ENCODE measurements at regions not wholly inside any gene's neighbourhood (a gene's known extent, or its start where the extent isn't known, plus 50 kb on each side); places are given as distances from the start of the nearest gene placed in this dataset.

- TF ChIP-seq Cebpa-rat (IDR thresholded peaks at IDR 0.05) = no peak
- no peaks in the 10 kb centered on the region; a peak in 1 of 22 replicates for H3K36me3 ChIP-seq
These were observed 245.2 kb upstream of the MOCS1 start for GRCh38 chr6:40179496-40179895.

DNA sequence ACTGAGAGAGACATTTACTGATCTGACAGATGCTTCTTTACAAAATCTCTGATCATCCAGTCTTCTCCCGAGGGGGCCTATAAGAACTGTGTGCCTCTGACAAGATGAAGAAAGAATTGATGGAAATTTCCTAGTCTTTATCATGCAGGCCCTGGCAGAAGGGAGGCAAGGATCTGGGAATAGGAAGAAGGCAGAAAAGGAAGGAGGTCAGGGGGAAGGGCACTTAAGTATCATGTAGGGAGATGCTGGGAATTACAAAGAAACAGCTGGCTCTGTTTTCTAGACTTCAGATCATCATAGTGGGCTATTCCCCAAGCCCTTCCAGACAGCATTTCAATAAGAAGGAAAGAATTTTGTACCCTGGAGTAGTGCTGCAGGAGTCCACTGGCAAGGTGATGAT is 243.3 kb upstream of the MOCS1 start:
- peaks cover under 1 to 45% (median 8%) of the 10 kb centered on the region in 11 experiments; a peak in 21 of 22 replicates for H3K9me3 ChIP-seq (replicated peaks in 1 of 11)
- H3K36me3 ChIP-seq = no peaks in the 10 kb centered on the region
- no peak for TF ChIP-seq Cebpa-rat (IDR thresholded peaks at IDR 0.05)
- no peaks in the 10 kb centered on the region; a peak in 1 of 22 replicates for H3K27me3 ChIP-seq
- H3K9ac ChIP-seq = no peak overlapping the region
- no peaks in the 10 kb centered on the region for H3K4me1 ChIP-seq
- no peak overlapping the region for H3K4me3 ChIP-seq
- no peaks in the 10 kb centered on the region for H4K20me1 ChIP-seq
- H3K4me2 ChIP-seq = no peak overlapping the region
- no peak overlapping the region for H3K27ac ChIP-seq

More at GRCh38 chr6:40179496-40179895, 245.2 kb upstream of the MOCS1 start:
- H3K4me3 ChIP-seq = no peak overlapping the region
- H3K9me3 ChIP-seq (replicated peaks in 1 of 11) = peaks cover 19 to 64% (median 27%) of the 10 kb centered on the region in 11 experiments
- H3K27me3 ChIP-seq = no peaks in the 10 kb centered on the region; a peak in 1 of 22 replicates
- H3K4me1 ChIP-seq = no peaks in the 10 kb centered on the region
- H3K9ac ChIP-seq = no peak overlapping the region
- H4K20me1 ChIP-seq = no peaks in the 10 kb centered on the region
- no peak overlapping the region for H3K27ac ChIP-seq
- H3K4me2 ChIP-seq = no peak overlapping the region

GRCh38 chr6:40176152-40176551 is 241.9 kb upstream of the MOCS1 start:
- H3K9ac ChIP-seq = no peak overlapping the region
- TF ChIP-seq Cebpa-rat (IDR thresholded peaks at IDR 0.05) = no peak
- H3K4me2 ChIP-seq = no peak overlapping the region
- H3K27ac ChIP-seq = no peak overlapping the region
- no peaks in the 10 kb centered on the region for H3K4me1 ChIP-seq
- peaks cover 0 to 30% (median 4%) of the 10 kb centered on the region in 11 experiments; a peak in 9 of 22 replicates for H3K9me3 ChIP-seq (replicated peaks in 1 of 11)
- H3K4me3 ChIP-seq = no peak overlapping the region
- H3K36me3 ChIP-seq = no peaks in the 10 kb centered on the region
- no peaks in the 10 kb centered on the region for H3K27me3 ChIP-seq
- H4K20me1 ChIP-seq = no peaks in the 10 kb centered on the region

DNA sequence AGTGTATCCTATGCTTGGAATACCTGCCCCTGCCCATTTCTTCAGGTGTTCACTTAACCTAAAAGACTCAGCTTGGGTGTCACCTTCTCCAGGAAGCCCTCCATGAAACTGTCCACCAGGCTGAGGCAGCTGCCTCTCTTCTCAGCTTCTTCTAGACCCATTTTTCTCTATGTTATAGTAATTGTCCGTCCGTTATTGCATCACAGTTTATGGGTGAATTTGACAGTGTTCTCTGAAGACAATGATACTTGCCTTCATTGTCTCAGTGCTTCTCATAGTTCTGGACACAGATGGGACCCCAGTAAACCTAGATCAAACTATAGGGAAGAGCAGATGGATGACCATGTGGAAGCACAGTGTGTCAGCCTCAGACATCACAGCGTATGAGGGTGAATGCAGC is 238.0 kb upstream of the MOCS1 start:
- Histone ChIP-seq H3K4me3 (no peak overlapping the region), H3K9me3 (replicated peaks in 1 of 11) (peaks cover 0 to 21% (median 4%) of the 10 kb centered on the region in 11 experiments; a peak in 9 of 22 replicates), H3K27ac (no peak overlapping the region), H3K36me3 (no peaks in the 10 kb centered on the region), H3K4me1 (no peaks in the 10 kb centered on the region), H4K20me1 (no peaks in the 10 kb centered on the region), H3K27me3 (no peaks in the 10 kb centered on the region), H3K4me2 (no peak overlapping the region), H3K9ac (no peak overlapping the region)
- TF ChIP-seq Cebpa-rat (IDR thresholded peaks at IDR 0.05) = 0 out of 22 replicates have a peak, but pooled peaks of 1 of the 11 experiments have one; percentile 19

- TF ChIP-seq Cebpa-rat (IDR thresholded peaks at IDR 0.05) = no peak
- no peak overlapping the region for H3K27ac ChIP-seq
These were observed 237.1 kb upstream of the MOCS1 start for GRCh38 chr6:40171343-40171742.

GRCh38 chr6:40170856-40171255 is 236.6 kb upstream of the MOCS1 start:
- H3K27ac ChIP-seq = no peak overlapping the region
- H3K9me3 ChIP-seq (replicated peaks in 1 of 11) = peaks cover 0 to 7% (median 0%) of the 10 kb centered on the region in 11 experiments; a peak in 2 of 22 replicates
- no peak overlapping the region for H3K4me2 ChIP-seq
- no peaks in the 10 kb centered on the region for H4K20me1 ChIP-seq
- no peak overlapping the region for H3K9ac ChIP-seq
- no peaks in the 10 kb centered on the region for H3K4me1 ChIP-seq
- H3K4me3 ChIP-seq = no peak overlapping the region
- no peak for TF ChIP-seq Cebpa-rat (IDR thresholded peaks at IDR 0.05)
- no peaks in the 10 kb centered on the region for H3K36me3 ChIP-seq
- H3K27me3 ChIP-seq = no peaks in the 10 kb centered on the region

More at GRCh38 chr6:40171343-40171742, 237.1 kb upstream of the MOCS1 start:
- peaks cover 0 to 11% (median 0%) of the 10 kb centered on the region in 11 experiments; a peak in 6 of 22 replicates for H3K9me3 ChIP-seq (replicated peaks in 1 of 11)
- H3K36me3 ChIP-seq = no peaks in the 10 kb centered on the region
- H3K4me1 ChIP-seq = no peaks in the 10 kb centered on the region
- H3K9ac ChIP-seq = no peak overlapping the region
- no peak overlapping the region for H3K4me2 ChIP-seq
- no peak overlapping the region for H3K4me3 ChIP-seq
- H3K27me3 ChIP-seq = no peaks in the 10 kb centered on the region
- H4K20me1 ChIP-seq = no peaks in the 10 kb centered on the region

DNA sequence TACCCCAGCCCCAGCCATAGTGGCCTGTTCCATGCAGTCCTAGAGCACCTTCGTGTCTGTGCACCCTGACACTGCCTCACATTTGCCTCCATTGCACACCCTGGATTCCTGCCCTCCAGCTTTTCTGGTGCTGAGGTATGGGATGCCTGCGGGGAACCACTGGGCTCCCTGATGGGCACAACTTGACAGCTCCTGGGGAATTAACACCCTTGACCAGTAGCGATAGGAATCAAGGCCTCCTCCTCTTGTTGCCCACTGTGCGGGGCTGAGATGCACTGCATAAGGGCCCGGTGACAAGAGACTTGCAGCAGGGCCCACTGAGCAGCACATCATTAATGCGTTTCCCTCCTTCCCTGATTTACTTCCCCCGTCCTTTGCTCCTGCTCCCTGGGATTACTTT is 235.6 kb upstream of the MOCS1 start:
- no peak for TF ChIP-seq Cebpa-rat (IDR thresholded peaks at IDR 0.05)
- H3K4me1 ChIP-seq = no peaks in the 10 kb centered on the region
- H3K4me2 ChIP-seq = no peak overlapping the region
- no peaks in the 10 kb centered on the region for H3K9me3 ChIP-seq (replicated peaks in 1 of 11)
- no peaks in the 10 kb centered on the region for H3K27me3 ChIP-seq
- H4K20me1 ChIP-seq = no peaks in the 10 kb centered on the region
- no peak overlapping the region for H3K4me3 ChIP-seq
- no peak overlapping the region for H3K9ac ChIP-seq
- H3K36me3 ChIP-seq = no peaks in the 10 kb centered on the region
- no peak overlapping the region for H3K27ac ChIP-seq

- no peaks in the 10 kb centered on the region for H3K36me3 ChIP-seq
- TF ChIP-seq Cebpa-rat (IDR thresholded peaks at IDR 0.05) = no peak
- H3K4me2 ChIP-seq = no peak overlapping the region
- H3K4me3 ChIP-seq = no peak overlapping the region
- H3K27me3 ChIP-seq = no peaks in the 10 kb centered on the region
- H3K9ac ChIP-seq = no peak overlapping the region
- H3K27ac ChIP-seq = no peak overlapping the region
- no peaks in the 10 kb centered on the region for H3K4me1 ChIP-seq
- H3K9me3 ChIP-seq (replicated peaks in 1 of 11) = no peaks in the 10 kb centered on the region
- no peaks in the 10 kb centered on the region for H4K20me1 ChIP-seq
These were observed 232.7 kb upstream of the MOCS1 start for GRCh38 chr6:40166963-40167362.

- Histone ChIP-seq H3K27me3 (no peaks in the 10 kb centered on the region), H3K4me1 (no peaks in the 10 kb centered on the region), H3K9ac (no peak overlapping the region), H4K20me1 (no peaks in the 10 kb centered on the region), H3K9me3 (replicated peaks in 1 of 11) (no peaks in the 10 kb centered on the region), H3K4me2 (no peak overlapping the region), H3K4me3 (no peak overlapping the region), H3K27ac (no peak overlapping the region), H3K36me3 (no peaks in the 10 kb centered on the region)
- TF ChIP-seq Cebpa-rat (IDR thresholded peaks at IDR 0.05) = no peak
These were observed 230.9 kb upstream of the MOCS1 start for GRCh38 chr6:40165036-40165709.

- no peak overlapping the region for H3K4me2 ChIP-seq
- no peaks in the 10 kb centered on the region for H3K36me3 ChIP-seq
- H3K27ac ChIP-seq = no peak overlapping the region
- no peak overlapping the region for H3K9ac ChIP-seq
- H3K4me1 ChIP-seq = no peaks in the 10 kb centered on the region
- H4K20me1 ChIP-seq = no peaks in the 10 kb centered on the region
- H3K27me3 ChIP-seq = no peaks in the 10 kb centered on the region
- H3K9me3 ChIP-seq (replicated peaks in 1 of 11) = no peaks in the 10 kb centered on the region
- H3K4me3 ChIP-seq = no peak overlapping the region
- no peak for TF ChIP-seq Cebpa-rat (IDR thresholded peaks at IDR 0.05)
These were observed 230.1 kb upstream of the MOCS1 start for GRCh38 chr6:40164345-40164755.

All from BLaER1 treated with 17β-estradiol and CSF1 and Interleukin-3, amounts not matched to agents 10 nM and 100 nM (cell line).